ENCODE measurements at regions not wholly inside any gene's neighbourhood (a gene's known extent, or its start where the extent isn't known, plus 50 kb on each side); places are given as distances from the start of the nearest gene placed in this dataset.

DNA sequence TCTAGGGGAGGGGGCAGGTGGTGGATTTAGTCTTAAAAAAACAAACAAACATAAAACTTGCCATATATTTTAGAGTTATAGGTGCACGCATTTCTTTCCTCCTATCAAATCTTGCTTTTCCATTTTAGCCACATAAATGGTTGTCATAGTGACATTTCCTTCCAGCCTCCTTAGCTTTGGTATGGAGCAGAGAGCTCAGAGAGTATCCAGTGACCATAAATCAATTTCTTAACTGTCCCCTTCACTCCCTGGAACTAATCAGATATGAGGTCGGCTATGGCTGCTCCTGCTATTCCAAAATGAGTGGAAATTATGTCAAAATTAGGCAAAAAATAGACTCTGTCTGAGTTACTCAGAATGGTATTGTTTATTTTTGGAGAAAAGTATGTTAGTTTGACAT, 164.5 kb downstream of the EBLN2 start:
- intact Hi-C loops (cut with DNase I), result no loop called here
- no peaks in the 10 kb centered on the region for H3K27me3 ChIP-seq
- WGBS, 2 donors, result 63 to 66% methylated on average over 2 of the region's 2 CpGs
- TF ChIP-seq POLR2AphosphoS5 (IDR thresholded peaks at IDR 0.05) (no peak), POLR2A (IDR thresholded peaks at IDR 0.05) (no peak), CTCF (IDR thresholded peaks at IDR 0.05) (no peak), EP300 (IDR thresholded peaks at IDR 0.05) (no peak)
- H3K27ac ChIP-seq, result no peak overlapping the region
- no peaks in the 10 kb centered on the region for H3K9me3 ChIP-seq
- no peak overlapping the region for H3K4me3 ChIP-seq
- DNase-seq, result no peak
- no peaks in the 10 kb centered on the region for H3K4me1 ChIP-seq
- no peaks in the 10 kb centered on the region for H3K36me3 ChIP-seq

- no peak for DNase-seq
- no peaks in the 10 kb centered on the region for H3K9me3 ChIP-seq
- intact Hi-C loops (cut with DNase I), result no loop called here
- H3K27me3 ChIP-seq, result no peaks in the 10 kb centered on the region
- no peak for TF ChIP-seq EP300 (IDR thresholded peaks at IDR 0.05)
- TF ChIP-seq CTCF (IDR thresholded peaks at IDR 0.05), result no peak
- H3K27ac ChIP-seq, result no peak overlapping the region
- no peaks in the 10 kb centered on the region for H3K36me3 ChIP-seq
- no peak overlapping the region for H3K4me3 ChIP-seq
- no peaks in the 10 kb centered on the region for H3K4me1 ChIP-seq
- 80 to 81% methylated on average over 5 of the region's 5 CpGs for WGBS, 2 donors
Observed at GRCh38 chr3:73228000-73228399, 166.5 kb downstream of the EBLN2 start.

- WGBS, 2 donors, result 92 to 95% methylated on average over 5 of the region's 5 CpGs
Observed at GRCh38 chr3:73228437-73228836, 167.0 kb downstream of the EBLN2 start.

DNA sequence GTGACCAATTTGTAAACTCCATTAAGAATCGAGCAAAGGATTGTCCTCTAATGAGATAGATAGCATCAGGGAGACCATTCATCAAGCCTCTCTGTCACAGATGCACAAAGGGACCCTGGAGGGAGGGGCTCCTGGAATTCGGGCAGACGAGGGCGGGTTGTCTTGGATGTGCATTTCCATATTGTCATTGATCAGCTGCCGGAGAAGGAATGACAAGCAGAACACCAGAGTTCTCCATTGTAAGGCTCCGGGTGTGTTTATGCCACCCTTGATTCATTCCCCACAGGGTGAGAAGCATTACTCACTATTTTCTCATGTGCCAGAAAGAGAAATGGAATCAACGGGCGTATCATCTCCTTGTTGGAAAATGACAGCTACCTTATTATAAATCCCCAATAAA, 167.5 kb downstream of the EBLN2 start:
- no peak for DNase-seq
- intact Hi-C loops (cut with DNase I), result no loop called here
- Histone ChIP-seq H3K27me3 (no peaks in the 10 kb centered on the region), H3K36me3 (no peaks in the 10 kb centered on the region), H3K27ac (no peak overlapping the region), H3K4me1 (no peaks in the 10 kb centered on the region), H3K4me3 (no peak overlapping the region), H3K9me3 (no peaks in the 10 kb centered on the region)
- WGBS, 2 donors, result 81 to 86% methylated on average over 8 of the region's 8 CpGs
- TF ChIP-seq POLR2A (IDR thresholded peaks at IDR 0.05) (no peak), POLR2AphosphoS5 (IDR thresholded peaks at IDR 0.05) (no peak), CTCF (IDR thresholded peaks at IDR 0.05) (no peak), EP300 (IDR thresholded peaks at IDR 0.05) (no peak)

More at GRCh38 chr3:73228437-73228836, 167.0 kb downstream of the EBLN2 start:
- H3K9me3 ChIP-seq, result no peaks in the 10 kb centered on the region
- intact Hi-C loops (cut with DNase I), result no loop called here
- no peaks in the 10 kb centered on the region for H3K36me3 ChIP-seq
- no peaks in the 10 kb centered on the region for H3K4me1 ChIP-seq
- H3K27ac ChIP-seq, result no peak overlapping the region
- no peak for DNase-seq
- H3K4me3 ChIP-seq, result no peak overlapping the region
- TF ChIP-seq POLR2A (IDR thresholded peaks at IDR 0.05) (no peak), CTCF (IDR thresholded peaks at IDR 0.05) (no peak), POLR2AphosphoS5 (IDR thresholded peaks at IDR 0.05) (no peak), EP300 (IDR thresholded peaks at IDR 0.05) (no peak)
- H3K27me3 ChIP-seq, result no peaks in the 10 kb centered on the region

GRCh38 chr3:73234354-73235014, 173.0 kb downstream of the EBLN2 start:
- no peaks in the 10 kb centered on the region for H3K9me3 ChIP-seq
- H3K27me3 ChIP-seq, result no peaks in the 10 kb centered on the region
- no peaks in the 10 kb centered on the region for H3K36me3 ChIP-seq
- no peaks in the 10 kb centered on the region for H3K4me1 ChIP-seq
- TF ChIP-seq CTCF (IDR thresholded peaks at IDR 0.05) (no peak), POLR2A (IDR thresholded peaks at IDR 0.05) (no peak), POLR2AphosphoS5 (IDR thresholded peaks at IDR 0.05) (no peak), EP300 (IDR thresholded peaks at IDR 0.05) (no peak)
- H3K4me3 ChIP-seq, result no peak overlapping the region
- DNase-seq, result no peak
- H3K27ac ChIP-seq, result no peak overlapping the region
- WGBS, 2 donors, result 90 to 92% methylated on average over 4 of the region's 4 CpGs
- intact Hi-C loops (cut with DNase I), result no loop called here
